ENCODE measurements at regions not wholly inside any gene's neighbourhood (a gene's known extent, or its start where the extent isn't known, plus 50 kb on each side); places are given as distances from the start of the nearest gene placed in this dataset.

DNA sequence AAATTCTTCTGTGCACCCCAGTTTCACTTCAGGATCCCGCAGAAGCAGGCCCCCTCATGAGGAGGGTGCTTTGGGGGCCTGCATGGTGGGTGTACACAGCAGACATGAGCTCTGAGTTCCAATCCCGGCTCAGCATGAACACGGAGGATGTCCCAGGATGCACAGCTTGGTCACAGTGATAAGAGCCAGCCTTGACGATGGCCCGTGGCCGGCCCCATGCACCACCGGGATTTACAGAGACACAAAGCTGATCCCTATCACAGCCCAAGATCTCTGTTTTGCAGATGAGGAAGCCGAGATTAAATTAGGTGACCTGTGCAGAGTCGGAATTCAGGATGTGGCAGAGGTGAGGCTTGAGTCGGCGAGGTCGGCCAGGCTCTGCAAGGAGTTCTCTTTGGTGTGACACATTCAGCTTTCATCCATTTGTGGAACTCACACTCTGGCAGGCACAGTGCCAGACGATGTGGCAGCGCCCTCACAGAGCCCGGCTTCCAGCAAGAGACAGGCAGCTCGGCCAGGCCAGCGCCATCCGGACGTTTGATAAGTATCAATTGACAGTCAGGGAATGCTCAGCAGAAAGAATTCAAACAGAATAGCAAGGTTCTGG lies 456.3 kb upstream of the MYT1L start:
- TF ChIP-seq, protein P1, sequence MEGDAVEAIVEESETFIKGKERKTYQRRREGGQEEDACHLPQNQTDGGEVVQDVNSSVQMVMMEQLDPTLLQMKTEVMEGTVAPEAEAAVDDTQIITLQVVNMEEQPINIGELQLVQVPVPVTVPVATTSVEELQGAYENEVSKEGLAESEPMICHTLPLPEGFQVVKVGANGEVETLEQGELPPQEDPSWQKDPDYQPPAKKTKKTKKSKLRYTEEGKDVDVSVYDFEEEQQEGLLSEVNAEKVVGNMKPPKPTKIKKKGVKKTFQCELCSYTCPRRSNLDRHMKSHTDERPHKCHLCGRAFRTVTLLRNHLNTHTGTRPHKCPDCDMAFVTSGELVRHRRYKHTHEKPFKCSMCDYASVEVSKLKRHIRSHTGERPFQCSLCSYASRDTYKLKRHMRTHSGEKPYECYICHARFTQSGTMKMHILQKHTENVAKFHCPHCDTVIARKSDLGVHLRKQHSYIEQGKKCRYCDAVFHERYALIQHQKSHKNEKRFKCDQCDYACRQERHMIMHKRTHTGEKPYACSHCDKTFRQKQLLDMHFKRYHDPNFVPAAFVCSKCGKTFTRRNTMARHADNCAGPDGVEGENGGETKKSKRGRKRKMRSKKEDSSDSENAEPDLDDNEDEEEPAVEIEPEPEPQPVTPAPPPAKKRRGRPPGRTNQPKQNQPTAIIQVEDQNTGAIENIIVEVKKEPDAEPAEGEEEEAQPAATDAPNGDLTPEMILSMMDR (IDR thresholded peaks at IDR 0.05): no peak
- no peak for TF ChIP-seq POLR2A (IDR thresholded peaks at IDR 0.05)
- TF ChIP-seq EP300 (IDR thresholded peaks at IDR 0.05): no peak
- no peak for TF ChIP-seq POLR2AphosphoS5 (IDR thresholded peaks at IDR 0.05)

Measured in suprapubic skin (tissue), 4 donors.